ENCODE measurements at regions not wholly inside any gene's neighbourhood (a gene's known extent, or its start where the extent isn't known, plus 50 kb on each side); places are given as distances from the start of the nearest gene placed in this dataset.
A peak's percentile ranks its signal among the peaks of the same experiment; 100 is the strongest.

GRCh38 chr5:145588113-145588512 lies 247.0 kb downstream of the PRELID2 start:
- DNase-seq: no peak
- intact Hi-C loops (cut with micrococcal nuclease; ENCODE audit: unreplicated experiment): loop anchor here (5.0 kb wide), 1 partner anchor 79 kb away; no protein-coding TSS in a partner anchor
- BruUV-seq (replicated peaks): no TSS peak
- Mint-ChIP-seq H3K9me3 (ENCODE audit: low read depth, unreplicated experiment) (no peaks in the 10 kb centered on the region), H3K4me1 (ENCODE audit: low read depth, unreplicated experiment) (peaks cover 41% of the 10 kb centered on the region), H3K27me3 (ENCODE audit: unreplicated experiment) (no peaks in the 10 kb centered on the region), H3K27ac (ENCODE audit: unreplicated experiment) (peak overlapping the region; percentile 92), H3K4me3 (ENCODE audit: low read depth, unreplicated experiment) (no peak overlapping the region), H3K36me3 (ENCODE audit: insufficient read depth, unreplicated experiment) (peaks cover 7% of the 10 kb centered on the region)
- CTCF ChIA-PET: interaction anchor here (0.7 to 1.1 kb wide), 3 partner anchors 9 to 241 kb away, joined by 3 to 4 read pairs (median 3); no protein-coding TSS in a partner anchor
- TF ChIP-seq, protein P1, sequence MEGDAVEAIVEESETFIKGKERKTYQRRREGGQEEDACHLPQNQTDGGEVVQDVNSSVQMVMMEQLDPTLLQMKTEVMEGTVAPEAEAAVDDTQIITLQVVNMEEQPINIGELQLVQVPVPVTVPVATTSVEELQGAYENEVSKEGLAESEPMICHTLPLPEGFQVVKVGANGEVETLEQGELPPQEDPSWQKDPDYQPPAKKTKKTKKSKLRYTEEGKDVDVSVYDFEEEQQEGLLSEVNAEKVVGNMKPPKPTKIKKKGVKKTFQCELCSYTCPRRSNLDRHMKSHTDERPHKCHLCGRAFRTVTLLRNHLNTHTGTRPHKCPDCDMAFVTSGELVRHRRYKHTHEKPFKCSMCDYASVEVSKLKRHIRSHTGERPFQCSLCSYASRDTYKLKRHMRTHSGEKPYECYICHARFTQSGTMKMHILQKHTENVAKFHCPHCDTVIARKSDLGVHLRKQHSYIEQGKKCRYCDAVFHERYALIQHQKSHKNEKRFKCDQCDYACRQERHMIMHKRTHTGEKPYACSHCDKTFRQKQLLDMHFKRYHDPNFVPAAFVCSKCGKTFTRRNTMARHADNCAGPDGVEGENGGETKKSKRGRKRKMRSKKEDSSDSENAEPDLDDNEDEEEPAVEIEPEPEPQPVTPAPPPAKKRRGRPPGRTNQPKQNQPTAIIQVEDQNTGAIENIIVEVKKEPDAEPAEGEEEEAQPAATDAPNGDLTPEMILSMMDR (IDR thresholded peaks at IDR 0.05; ENCODE audit: unreplicated experiment): no peak

DNA sequence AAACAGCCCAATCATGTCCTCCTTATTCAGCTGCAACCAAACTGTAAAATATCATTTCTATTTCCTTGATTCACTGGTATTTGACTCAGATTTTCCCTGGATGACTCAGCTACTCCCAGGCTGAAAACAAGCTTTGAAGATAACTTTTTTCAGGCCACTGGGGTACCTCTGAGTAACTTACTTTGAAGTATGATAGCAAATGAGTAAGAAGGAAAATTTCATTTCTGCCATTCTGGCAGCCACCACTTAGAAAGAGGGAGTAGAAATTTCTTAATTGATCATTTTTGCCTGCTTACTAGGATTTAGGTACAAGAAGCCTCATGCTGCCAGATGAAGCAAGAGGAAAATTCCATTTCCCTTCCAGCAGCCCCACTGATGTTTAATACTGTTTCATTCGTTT lies 247.4 kb downstream of the PRELID2 start:
- peak; percentile 50 for DNase-seq
- CTCF ChIA-PET: interaction anchor here (0.7 to 1.1 kb wide), 3 partner anchors 9 to 241 kb away, joined by 3 to 4 read pairs (median 3); no protein-coding TSS in a partner anchor
- no peaks in the 10 kb centered on the region for H3K27me3 Mint-ChIP-seq (ENCODE audit: unreplicated experiment)
- intact Hi-C loops (cut with micrococcal nuclease; ENCODE audit: unreplicated experiment): loop anchor here (5.0 kb wide), 1 partner anchor 80 kb away; no protein-coding TSS in a partner anchor
- H3K4me3 Mint-ChIP-seq (ENCODE audit: low read depth, unreplicated experiment): no peak overlapping the region
- no peaks in the 10 kb centered on the region for H3K9me3 Mint-ChIP-seq (ENCODE audit: low read depth, unreplicated experiment)
- TF ChIP-seq, protein P1 (IDR thresholded peaks at IDR 0.05; ENCODE audit: unreplicated experiment): no peak
- peak overlapping the region; percentile 92 for H3K27ac Mint-ChIP-seq (ENCODE audit: unreplicated experiment)
- H3K4me1 Mint-ChIP-seq (ENCODE audit: low read depth, unreplicated experiment): peaks cover 41% of the 10 kb centered on the region
- BruUV-seq (replicated peaks): no TSS peak
- H3K36me3 Mint-ChIP-seq (ENCODE audit: insufficient read depth, unreplicated experiment): peaks cover 7% of the 10 kb centered on the region

- H3K27me3 Mint-ChIP-seq (ENCODE audit: unreplicated experiment): no peaks in the 10 kb centered on the region
- BruUV-seq (replicated peaks): no TSS peak
- no peaks in the 10 kb centered on the region for H3K9me3 Mint-ChIP-seq (ENCODE audit: low read depth, unreplicated experiment)
- H3K4me3 Mint-ChIP-seq (ENCODE audit: low read depth, unreplicated experiment): no peak overlapping the region
- CTCF ChIA-PET: interaction anchor here (0.7 to 1.1 kb wide), 3 partner anchors 9 to 240 kb away, joined by 3 to 4 read pairs (median 3); no protein-coding TSS in a partner anchor
- peak overlapping the region; percentile 92 for H3K27ac Mint-ChIP-seq (ENCODE audit: unreplicated experiment)
- DNase-seq: no peak
- peaks cover 7% of the 10 kb centered on the region for H3K36me3 Mint-ChIP-seq (ENCODE audit: insufficient read depth, unreplicated experiment)
- intact Hi-C loops (cut with micrococcal nuclease; ENCODE audit: unreplicated experiment): loop anchor here (5.0 kb wide), 1 partner anchor 80 kb away; no protein-coding TSS in a partner anchor
- TF ChIP-seq, protein P1 (IDR thresholded peaks at IDR 0.05; ENCODE audit: unreplicated experiment): no peak
- peaks cover 41% of the 10 kb centered on the region for H3K4me1 Mint-ChIP-seq (ENCODE audit: low read depth, unreplicated experiment)
Observed at GRCh38 chr5:145587308-145587672, 247.9 kb downstream of the PRELID2 start.

- H3K36me3 Mint-ChIP-seq (ENCODE audit: insufficient read depth, unreplicated experiment): peaks cover 7% of the 10 kb centered on the region
- CTCF ChIA-PET: no interaction called here
Observed at GRCh38 chr5:145586661-145587307, 248.4 kb downstream of the PRELID2 start.

More at GRCh38 chr5:145586661-145587307, 248.4 kb downstream of the PRELID2 start:
- intact Hi-C loops (cut with micrococcal nuclease; ENCODE audit: unreplicated experiment): loop anchor here (5.0 kb wide), 1 partner anchor 81 kb away; no protein-coding TSS in a partner anchor
- Mint-ChIP-seq H3K9me3 (ENCODE audit: low read depth, unreplicated experiment) (peaks cover 2% of the 10 kb centered on the region), H3K27ac (ENCODE audit: unreplicated experiment) (peak overlapping the region; percentile 92), H3K27me3 (ENCODE audit: unreplicated experiment) (no peaks in the 10 kb centered on the region), H3K4me1 (ENCODE audit: low read depth, unreplicated experiment) (peaks cover 41% of the 10 kb centered on the region), H3K4me3 (ENCODE audit: low read depth, unreplicated experiment) (no peak overlapping the region)
- no peak for DNase-seq
- TF ChIP-seq, protein P1 (IDR thresholded peaks at IDR 0.05; ENCODE audit: unreplicated experiment): no peak
- BruUV-seq (replicated peaks): no TSS peak
